ENCODE measurements at regions not wholly inside any gene's neighbourhood (a gene's known extent, or its start where the extent isn't known, plus 50 kb on each side); places are given as distances from the start of the nearest gene placed in this dataset.

DNA sequence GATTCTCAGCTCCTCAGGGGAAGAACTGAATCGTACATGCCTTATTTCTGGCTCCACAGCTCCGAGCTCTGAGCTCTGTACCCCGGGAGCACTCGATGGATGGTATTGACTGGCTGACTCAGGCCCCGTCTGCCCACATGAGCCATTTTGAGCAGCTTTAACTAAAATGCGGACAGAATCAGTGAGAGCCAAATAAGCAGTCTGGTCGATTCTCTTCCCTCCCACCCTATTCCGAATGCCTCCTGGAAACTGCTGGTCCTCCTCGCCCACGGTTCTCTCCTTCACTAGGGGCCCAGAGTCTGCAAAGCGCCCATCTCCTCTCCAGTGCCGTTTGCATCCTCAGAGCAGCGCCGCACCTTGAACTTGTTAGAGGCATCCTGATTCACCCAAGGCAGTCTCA lies 125.9 kb upstream of the IRF2BP2 start:
- DNase-seq (ENCODE audit: low read depth, low spot score), result no peak

DNA sequence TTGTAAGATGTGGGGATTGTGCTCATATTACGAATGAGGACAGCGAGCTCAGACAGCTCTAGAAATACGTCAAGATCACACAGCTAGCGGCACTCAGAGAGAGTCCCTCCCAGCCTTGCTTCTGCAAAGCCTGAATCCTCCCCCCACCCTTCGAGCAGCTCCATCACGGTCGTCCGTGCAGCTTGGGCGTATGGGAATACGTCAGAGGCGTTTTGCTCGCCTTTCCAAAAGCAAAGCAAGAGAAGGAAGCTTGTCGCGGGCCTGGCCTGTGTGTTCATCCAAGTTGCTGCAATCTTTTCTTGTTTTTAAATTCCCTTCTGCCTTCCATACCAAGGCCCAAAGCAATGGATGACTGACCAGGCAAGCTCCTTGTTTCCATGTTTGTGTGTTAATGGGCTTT lies 125.5 kb upstream of the IRF2BP2 start:
- DNase-seq (ENCODE audit: low read depth, low spot score), result no peak

DNA sequence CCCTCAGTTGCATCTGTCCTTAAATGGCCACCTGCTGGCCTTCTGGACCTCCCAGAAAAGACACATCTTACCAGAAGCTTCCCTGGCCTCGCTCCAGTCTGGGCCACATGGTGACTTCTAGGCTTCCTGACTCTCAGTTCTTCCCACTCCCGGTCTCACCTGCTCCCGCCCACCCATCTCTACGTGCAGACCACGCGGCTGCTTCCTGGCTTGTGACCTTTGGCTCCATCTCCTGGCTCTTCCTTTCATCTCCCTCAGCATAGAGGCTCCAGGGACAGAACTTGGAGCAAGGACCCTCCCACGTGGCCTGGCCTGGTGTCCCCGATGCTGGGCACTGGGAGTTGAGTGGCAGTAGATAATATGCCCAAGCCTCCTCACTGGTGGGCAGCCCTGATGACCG lies 124.9 kb upstream of the IRF2BP2 start:
- DNase-seq (ENCODE audit: low read depth, low spot score), result no peak

DNA sequence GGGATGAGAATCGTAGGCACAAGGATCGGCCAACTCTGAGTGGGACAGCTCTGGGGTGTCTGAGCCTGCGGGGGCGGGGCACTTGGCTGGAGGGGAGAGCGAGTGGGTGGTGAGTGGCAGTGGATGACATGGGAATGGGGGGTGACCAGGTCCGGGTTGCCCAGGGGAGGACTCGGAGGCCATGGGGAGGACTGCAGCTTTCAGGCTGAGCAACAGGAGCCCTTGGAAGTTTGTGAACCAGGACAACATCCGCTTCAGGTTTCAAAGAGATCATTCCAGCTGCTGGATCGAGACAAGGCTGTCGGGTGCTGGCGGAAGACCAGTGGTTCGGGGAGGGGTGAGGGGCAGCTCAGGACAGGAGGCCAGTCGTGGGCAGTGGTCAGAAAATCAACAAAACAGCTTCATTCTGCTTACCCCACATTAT lies 124.4 kb upstream of the IRF2BP2 start:
- no peak for DNase-seq (ENCODE audit: low read depth, low spot score)

DNA sequence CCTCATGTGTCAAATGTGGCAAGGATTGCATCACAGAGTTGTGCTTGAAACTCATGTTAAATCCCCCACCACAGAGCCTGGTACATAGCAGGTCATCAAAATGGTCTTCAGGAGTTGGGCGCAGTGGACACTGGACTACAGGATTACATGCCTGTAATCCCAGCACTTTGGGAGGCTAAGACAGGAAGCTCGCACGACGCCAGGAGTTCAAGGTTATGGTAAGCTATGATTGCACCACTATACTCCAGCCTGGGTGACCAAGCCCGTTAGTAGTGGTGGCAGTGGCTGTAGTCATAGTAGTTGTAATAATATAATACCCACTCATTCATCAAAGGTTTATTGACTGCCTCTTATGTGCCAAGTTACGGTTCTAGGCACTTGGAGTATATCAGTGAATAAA lies 123.4 kb upstream of the IRF2BP2 start:
- no peak for DNase-seq (ENCODE audit: low read depth, low spot score)

DNA sequence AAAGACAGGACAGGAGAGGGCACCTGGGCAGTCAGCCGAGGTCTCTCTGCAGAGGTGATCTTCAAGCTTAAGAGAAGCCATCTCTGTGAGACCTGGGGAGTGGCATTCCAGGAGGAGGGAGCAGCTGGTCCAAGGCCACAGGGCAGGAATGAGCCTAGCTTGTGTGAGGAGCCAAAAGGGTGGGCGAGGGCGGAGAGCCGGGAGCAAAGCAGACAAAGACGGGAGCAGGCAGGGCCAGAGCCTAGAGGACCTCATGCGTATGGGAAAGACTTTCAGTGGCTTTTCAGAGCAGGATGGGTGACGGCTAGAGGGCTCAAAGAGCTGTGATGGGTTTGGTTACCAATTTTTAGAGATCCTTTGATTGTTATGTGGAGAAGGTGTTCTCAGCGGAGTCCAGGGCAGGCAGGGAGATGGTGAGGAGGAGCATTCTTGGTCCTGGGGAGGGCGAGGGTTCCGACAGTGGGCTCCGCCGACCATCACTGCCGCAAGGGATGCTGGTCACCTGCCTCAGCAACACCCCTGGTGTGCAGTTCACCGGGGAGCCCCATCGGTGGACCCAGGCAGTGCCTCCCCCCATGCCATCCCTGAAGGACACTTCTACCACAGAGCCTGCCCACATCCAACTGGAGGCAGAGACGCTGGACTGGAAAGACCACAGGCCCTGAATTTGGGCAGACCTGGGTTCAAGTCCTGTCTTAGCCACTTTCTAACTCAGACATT lies 122.9 kb upstream of the IRF2BP2 start:
- no peak for DNase-seq (ENCODE audit: low read depth, low spot score)

DNA sequence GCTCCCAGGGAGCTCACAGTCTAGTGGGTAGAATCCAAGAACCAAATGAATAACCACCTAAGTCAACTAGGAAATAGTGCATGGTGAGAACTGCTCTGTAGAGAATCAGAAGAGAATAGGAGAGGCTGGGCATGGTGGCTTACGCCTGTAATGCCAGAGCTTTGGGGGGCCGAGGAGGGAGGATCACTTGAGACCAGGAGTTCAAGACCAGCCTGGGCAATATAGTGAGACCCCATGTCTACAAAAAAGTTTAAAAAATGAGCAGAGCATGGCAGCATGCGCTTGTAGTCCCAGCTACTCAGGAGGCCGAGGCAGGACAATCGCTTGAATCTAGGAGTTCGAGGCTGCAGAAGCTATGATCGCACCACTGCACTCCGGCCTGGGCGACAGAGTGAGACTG lies 122.3 kb upstream of the IRF2BP2 start:
- no peak for DNase-seq (ENCODE audit: low read depth, low spot score)

DNA sequence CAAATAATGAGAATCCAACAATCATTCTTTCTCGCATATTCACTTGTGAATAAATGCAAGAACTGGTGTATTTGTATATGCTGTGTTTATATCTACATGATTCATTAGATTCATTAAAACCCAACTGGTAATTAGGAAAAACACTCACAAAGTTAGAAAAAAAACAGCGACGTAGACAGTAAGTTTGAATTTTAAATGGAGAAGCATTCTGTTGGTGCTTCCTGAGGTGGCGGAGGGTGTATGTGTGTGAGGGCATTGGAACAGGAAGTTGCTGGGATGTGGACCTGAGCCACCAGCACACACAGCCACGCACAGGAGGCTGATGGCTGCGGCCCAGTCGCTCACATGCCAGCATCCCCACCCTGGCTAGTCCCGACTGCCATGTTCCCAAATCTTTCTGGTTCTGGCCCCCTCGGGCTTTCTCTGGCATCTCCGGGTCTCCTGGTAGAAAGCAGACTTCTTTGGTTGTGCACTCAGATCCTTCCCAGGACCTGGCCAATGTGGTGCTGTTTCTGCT lies 121.6 kb upstream of the IRF2BP2 start:
- no peak for DNase-seq (ENCODE audit: low read depth, low spot score)

DNA sequence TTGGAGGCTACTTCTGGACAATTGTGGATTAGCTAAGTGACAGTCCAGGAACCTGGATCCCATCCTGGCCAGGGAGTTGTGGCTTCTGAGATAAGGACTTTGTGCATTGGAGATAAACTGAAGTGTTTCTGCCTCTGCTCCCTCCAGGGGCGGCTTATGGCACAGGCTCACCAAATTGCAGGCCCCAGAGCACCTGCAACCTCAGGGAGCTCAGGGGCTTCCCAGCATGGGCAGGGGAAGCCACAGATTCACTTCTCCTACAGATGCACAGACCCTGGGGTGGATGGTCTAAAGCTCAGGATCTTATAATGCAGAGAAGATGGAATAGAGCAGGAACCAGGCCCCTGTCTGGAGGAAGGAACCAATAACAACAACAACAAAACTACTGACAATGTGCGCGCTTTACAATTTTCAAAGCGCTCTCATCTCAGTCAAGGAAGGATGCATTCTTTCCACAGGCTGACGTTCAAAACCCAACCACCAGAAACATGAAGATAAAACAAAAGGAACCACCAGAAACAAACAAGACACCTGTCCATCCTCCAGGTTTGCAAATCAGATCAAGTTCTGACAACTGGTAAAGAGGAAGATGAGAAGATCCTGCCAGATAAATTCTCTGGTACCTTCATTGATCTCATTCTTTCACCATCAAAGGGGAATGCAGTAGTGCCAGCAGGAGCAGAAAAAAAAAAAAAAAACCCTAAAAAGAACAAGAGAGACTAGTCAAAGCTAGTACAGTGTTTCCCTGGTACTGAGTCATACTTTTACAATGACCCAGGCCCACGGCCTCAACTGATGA lies 121.0 kb upstream of the IRF2BP2 start:
- no peak for DNase-seq (ENCODE audit: low read depth, low spot score)

DNA sequence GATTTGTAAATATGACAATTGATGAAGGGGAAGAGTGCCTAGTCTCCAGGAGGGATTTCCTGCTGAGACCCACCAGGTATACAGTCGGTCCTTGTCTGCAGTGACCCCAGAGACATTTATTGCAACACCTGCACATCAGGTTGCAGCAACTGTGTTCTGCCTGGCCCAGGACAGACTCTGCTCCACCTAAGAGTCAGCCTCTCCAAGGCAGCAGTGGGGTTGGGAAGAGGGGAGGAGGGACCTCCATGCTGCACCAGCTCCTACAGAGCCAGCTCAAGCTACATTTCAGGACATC lies 120.4 kb upstream of the IRF2BP2 start:
- no peak for DNase-seq (ENCODE audit: low read depth, low spot score)

DNA sequence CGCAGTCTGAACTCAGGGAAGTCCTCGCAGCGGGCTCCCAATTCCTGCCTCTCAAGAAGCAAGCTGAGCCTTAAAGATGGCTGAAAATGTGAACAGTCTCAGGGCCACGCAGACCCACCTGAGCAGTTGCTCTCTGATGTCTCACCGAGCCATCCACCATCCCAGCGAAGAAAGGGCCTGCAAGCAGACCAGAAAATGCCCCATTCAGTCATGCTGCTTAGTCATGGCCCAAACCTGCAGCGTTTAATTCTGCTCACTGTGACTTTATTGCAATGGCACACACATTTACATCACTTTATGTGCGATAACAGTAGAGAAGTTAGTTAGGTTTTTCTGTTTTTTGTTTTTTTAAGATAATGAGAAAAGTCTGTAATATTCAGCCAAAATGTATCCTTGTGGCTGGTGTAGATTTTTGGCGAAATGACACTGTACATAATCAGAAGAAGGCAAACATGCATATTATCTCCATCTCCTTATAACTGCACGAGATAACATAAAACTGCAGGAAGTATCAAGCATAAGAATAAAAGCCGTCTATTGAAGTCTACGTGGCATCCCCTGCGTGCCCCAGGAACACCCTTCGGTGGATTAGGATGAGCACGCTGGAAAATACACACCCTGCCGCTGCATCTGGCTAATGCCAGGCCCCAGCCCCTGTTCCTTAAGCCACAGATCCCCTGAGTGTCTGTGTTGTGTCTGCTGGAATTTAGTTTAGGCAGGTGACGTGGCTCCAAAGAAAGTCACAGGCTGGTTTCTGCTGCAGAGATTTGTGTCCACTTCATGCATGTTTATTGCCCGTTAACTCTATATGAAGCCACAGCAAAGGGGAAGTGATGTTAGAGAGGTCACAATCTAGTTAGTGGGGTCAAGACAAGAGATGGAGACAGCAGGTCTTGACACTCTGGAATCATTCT lies 119.8 kb upstream of the IRF2BP2 start:
- no peak for DNase-seq (ENCODE audit: low read depth, low spot score)

DNA sequence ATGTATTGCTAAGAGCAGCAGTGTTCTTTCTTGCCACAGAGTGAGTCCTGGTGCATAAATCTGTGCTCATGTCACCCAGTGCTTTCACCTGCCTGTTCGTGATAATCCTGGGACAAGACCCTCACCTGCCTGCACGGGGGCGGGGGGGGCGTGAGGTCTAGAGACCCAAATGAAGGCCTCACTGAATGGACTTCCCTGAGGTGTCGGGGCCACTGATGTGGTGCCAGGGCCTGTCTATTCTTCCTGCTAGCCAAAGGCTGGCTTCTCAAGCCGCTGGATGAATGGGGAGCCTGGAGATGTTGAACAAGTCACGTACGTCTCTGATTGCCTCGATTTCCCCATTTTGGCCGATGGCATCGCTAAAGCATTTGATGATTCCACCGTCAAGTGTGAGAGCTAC lies 118.8 kb upstream of the IRF2BP2 start:
- DNase-seq (ENCODE audit: low read depth, low spot score), result no peak

DNA sequence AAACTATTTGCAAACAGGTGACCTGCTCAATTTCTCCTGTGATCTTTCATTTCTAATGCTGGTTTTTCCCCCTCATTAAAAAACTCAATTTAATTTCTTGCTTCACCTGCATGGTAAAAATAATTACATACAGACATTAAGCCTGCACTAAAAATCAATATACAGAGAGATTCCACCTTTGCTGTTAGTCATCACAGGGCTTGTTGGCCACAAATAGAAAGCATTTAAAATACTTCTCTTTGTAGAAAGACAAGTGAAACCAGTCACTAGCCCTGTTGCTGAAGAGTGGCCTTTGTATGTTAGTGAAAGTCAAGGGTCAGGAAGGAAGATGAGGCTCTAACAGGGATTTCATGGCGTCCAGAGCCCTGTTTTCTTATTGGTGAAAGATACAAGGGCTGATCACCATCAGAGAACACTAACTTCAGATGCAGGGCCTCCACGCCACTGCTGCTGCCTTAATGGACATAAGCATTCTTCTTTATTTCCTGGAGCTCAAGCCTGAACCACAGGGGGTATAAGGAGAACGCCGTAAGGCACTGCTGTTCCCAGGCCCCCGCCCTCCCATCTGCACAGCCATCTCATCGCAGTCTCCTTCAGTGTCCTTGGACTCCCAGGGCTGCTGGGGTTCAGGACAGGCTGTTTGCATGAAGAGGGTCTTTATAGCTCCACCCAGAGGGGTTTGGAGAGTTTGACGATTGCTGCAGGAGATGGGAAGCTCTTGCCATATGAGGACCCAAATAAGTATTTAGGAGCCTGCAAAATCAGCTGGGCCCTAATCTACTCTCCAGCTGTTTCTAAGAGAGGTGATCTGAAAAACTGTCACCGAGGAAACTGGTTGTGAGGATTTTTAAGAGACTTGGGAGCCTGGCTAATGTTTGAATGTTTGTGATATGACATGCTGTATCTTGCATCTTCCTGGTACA lies 117.3 kb upstream of the IRF2BP2 start:
- peak; percentile 44 for DNase-seq (ENCODE audit: low read depth, low spot score)

DNA sequence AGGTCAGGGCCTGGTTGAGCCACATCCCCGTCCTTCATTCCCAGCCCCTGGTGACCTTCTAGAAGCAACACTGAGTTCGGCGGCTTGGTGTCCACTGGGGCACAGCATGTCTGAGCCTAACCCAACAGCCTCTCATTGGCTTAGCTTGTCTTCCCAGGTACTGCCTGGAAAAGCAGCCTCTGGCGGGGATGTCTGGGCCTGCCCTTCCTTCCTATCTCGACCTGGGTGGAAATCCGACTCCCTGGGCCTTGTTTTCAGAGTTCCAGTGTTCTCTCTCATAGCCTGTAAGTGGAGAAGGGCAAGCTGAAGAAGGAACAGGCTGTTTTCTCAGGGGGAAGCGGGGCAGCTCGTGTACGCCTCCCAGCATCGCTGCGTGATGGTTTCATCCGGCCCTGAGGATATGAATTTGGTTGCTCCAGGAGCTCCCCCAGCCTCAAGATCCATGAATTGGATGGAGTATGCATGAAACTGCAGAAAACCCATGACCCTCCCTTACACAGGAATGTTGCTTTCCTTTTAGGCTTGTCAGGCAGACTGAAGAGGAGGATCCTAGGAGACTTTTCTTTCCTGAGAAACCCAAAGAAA lies 116.5 kb upstream of the IRF2BP2 start:
- DNase-seq (ENCODE audit: low read depth, low spot score), result no peak

DNA sequence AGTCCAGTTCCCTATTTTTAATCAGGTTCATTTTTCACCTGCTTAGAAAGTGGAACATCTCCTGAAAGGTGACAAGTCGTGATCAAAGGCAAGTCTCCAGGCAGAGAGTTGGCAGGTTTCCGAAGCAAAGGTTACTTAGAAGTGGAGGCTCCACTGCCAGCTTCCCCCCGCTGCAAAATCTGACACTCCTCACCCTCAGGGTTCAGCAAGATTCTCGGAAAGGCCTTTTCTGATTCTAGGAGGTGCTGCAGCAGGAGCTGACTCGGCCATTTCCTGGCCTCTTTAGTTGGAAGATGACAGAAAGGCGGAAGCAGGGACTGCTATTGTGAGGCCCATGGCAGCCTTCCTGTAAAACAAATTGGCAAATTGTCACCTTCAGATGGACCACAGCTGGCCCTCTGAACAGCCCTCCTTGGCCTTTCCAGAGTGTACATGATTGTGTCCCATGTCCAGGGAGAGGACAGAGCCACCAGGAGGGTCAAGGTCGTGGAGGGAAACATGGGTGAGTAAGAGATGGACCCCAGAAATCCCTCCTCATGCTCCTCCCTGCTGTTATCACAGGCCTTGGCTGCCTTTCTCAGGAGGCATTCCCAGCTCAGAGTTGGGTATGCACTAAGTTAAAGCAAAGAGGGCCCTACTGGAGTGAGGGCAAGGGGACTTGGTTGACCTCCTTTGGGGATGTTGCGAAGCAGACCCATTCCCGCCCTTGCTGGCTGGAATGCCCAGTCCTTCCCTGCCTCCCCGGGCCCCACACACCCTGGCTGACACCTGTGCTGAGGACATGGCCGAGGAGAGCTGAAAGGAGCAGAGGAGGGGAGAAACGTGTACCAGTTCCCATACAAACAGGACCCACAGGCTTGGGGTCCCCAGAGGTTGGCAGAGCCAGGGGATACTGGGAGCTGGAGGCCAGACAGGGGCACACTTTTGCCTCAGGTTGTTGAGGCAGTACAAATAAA lies 115.5 kb upstream of the IRF2BP2 start:
- no peak for DNase-seq (ENCODE audit: low read depth, low spot score)

DNA sequence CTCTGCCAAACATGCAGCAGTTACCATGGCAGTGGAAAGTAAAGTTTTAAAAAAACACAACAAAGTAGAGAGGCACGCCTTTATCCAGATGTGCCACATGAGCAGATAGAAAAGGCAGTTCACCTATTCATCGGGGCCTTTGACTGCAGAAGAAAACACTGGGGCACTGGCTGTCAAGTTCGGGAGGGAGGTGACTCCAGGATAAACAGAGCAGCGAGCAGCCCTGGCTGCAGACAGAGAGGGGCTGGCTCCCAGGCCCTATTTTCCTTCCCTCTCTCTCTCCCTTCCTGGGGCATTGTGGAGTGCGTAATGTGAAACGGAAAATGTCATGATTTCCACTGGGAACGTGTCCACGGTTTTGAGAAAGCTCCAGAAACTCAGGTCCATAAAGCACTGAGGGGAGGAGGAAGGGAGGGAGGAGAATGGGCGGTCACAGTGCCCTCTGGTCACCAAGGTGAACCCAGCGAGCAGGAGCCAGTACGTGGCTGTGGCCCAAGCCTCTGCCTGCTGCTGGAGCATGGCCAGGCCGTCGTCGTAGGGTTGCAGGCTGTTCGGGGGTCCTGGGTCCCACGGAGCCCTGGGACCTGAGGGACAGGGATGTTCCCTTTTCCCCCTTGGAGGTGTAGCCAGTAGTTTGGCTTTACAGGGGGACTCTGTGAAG lies 114.7 kb upstream of the IRF2BP2 start:
- no peak for DNase-seq (ENCODE audit: low read depth, low spot score)

DNA sequence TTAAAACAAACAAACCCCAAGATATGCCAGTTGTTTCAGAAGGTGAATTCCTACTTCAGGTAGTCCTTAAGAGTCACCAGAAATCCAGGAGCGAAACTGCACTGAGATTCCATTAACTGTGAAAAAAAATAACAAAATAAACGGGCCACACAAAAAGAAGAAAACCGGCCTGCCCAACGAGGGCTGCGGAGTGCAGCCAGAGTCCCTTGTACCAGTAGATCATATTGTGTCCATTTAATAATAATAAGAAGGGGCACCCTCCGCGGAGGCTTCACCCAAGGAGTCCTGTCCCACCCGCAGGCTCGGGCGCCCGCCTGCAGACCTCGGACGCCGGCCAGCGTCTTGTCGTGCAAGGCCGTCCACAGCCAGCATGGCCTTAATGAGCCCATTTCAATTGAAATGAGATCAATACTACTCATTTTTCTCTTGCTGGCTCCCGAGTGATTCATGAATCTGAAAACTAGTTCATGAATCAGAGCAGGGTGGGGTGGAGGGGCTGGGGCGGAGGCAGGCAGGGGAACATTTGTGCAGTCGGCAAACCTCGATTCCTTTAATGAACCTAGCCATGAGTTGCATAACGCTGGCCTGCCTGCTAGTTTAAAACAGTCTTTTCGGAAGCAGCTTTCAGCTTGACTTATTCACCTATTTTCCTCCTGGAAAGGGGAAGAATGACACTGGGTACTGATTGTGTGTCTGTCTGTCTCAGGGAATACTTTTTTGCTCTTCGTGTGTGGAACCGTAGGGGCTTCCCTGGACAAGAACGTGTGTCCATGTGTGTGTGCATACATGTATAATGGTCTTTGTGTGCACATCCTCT lies 113.1 kb upstream of the IRF2BP2 start:
- DNase-seq (ENCODE audit: low read depth, low spot score), result no peak

DNA sequence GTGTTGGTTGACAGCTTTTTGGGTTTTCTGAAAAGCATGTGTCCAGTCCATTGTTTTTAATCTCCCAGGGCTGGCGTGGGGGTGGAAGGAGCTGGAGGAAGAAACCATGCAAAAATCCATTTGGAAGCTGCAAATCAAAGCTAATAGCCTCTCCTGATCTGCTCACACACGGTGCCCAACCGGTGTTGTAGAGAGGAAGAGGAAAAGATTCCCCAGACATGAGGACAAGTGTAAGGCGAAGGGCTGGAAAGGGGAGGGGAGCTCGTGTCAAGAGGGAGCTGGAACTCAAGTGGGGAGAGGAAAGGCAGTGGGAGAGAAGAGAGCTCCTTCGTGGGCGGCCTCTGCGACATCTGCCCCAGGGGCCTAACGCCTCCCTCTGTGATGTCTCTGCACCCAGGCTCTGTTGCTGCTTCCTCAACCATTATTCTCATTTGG lies 112.3 kb upstream of the IRF2BP2 start:
- no peak for DNase-seq (ENCODE audit: low read depth, low spot score)

Data from smooth muscle cell of the brain vasculature (primary cell).